ENCODE measurements at regions not wholly inside any gene's neighbourhood (a gene's known extent, or its start where the extent isn't known, plus 50 kb on each side); places are given as distances from the start of the nearest gene placed in this dataset.

DNA sequence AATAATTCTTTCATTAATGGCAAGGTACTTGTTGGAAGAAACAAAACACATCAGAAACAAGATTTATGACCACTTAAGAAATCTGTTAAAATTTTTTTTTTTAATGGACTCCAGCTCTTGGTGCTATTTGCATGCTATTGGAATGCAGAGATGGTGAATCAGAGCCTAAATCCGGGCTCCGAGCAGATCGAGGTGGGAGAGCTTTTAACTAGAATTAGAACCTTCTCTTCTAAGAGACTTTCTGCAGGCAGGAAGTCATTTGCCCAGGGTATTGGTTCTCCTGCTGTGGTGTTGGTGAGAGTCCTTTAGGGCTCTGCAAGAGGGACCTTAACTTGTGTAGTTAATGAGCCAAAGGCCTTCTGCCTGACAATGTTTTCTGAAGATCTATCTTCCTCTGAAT is 419.4 kb downstream of the SNAPC1 start:
- no peak for TF ChIP-seq ZNF274 (IDR thresholded peaks at IDR 0.05; ENCODE audit: low read depth, low read length)
- H3K4me3 ChIP-seq (ENCODE audit: low read length), result no peak overlapping the region

DNA sequence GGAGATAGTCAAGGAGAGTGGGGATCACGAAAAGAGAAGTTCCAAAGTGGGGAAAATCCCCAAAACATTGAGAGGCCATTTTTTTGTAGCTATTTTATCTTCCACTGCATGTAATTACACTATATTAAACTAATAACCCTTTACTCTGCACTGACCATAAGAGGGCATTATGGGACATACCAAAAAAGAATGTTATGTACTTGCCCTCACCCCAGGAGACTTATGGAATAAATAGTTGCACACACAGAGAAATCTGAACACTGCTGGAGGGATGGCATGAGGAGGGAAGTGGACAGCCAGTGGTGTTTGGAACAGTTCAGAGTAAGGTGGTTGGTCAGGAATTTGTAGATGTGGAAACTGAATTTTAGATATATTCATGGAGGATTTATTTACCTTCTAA is 422.9 kb downstream of the SNAPC1 start:
- no peak for TF ChIP-seq ZNF274 (IDR thresholded peaks at IDR 0.05; ENCODE audit: low read depth, low read length)
- H3K4me3 ChIP-seq (ENCODE audit: low read length), result no peak overlapping the region

DNA sequence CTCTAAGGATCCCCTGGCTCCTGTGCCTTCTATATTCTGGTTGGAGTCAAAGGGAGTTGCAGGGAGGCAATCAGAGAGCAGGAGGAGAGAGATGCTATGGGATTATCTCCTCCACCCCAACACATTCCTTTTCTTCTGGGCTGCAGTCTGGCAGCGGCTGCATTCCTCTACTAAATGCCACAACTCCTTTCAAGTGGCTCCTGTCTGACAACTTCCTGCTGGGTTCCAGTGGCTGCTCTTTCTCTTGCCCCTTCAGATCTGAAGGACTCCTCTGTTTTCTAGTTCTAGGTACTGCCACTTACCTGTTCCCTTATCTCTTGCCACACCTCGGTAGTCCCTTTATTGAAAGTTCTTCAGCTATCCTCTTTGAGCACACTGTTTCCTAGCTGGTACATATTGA is 425.0 kb downstream of the SNAPC1 start:
- no peak overlapping the region for H3K4me3 ChIP-seq (ENCODE audit: low read length)
- TF ChIP-seq ZNF274 (IDR thresholded peaks at IDR 0.05; ENCODE audit: low read depth, low read length), result no peak

DNA sequence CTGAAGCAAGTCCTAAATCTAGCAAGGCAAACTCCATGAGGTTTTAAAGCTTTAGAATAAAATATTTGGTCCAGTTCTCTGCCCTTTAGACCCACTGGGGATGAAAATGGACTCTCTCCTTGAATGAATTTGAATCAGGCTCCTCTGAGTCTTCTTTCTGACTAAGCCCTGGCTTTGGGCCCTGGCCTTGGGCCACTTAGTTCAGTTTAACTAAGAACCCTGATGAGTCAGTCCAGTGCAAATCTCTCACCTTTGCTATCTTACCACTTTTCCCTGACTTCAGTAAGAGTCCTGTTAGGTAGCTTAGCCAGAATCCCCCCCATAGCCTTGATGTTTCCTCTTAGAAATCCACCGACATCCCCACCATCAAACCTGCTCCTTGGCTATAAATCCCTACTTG is 427.5 kb downstream of the SNAPC1 start:
- no peak overlapping the region for H3K4me3 ChIP-seq (ENCODE audit: low read length)
- TF ChIP-seq ZNF274 (IDR thresholded peaks at IDR 0.05; ENCODE audit: low read depth, low read length), result no peak

DNA sequence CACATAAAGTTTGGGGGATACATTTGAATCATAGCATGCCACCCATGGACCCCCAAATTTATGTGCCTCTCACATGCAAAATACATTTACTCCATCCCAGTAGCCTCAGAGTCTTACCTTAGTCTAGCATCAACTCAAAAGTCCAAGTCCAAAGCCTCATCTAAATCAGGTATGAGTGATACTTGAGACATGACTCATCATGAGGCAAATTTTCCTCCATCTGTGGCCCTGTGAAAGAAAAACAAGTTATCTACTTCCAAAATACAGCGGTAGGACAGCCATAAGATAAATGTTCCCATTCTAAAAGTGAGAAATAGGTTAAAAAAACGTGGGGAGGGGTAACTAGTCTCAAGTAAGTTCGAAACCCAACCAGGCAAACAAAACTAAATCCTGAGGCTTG is 444.2 kb downstream of the SNAPC1 start:
- TF ChIP-seq ZNF274 (IDR thresholded peaks at IDR 0.05; ENCODE audit: low read depth, low read length), result no peak

DNA sequence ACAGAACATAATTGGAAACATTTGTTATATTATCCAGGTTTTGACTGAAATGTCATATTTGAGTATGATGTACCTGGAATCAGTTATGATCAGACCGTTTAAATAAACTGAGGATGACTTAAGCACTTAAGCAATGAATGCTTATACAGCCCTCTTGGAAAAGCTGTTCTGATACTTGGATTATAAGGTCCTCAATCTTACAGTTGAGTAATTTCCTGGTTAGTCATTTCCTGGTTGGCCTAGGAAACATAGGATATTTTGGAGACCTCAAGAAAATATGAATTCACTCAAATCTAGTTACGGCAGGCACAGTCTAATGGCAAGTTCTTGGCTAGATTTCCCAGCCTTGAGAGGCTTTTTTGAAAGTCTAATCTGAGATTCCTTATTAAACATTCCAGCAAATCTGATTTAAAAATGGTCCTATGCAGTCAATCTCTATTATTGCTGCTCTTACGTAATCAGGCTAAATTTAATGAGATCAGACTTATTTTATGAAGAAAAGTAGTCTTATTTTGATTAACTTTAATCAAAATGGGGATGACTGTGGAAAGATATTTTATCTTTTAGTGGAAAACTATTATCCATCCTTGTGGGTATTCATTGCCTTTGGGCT is 447.2 kb downstream of the SNAPC1 start:
- H3K4me3 ChIP-seq (ENCODE audit: low read length), result no peak overlapping the region
- no peak for TF ChIP-seq ZNF274 (IDR thresholded peaks at IDR 0.05; ENCODE audit: low read depth, low read length)

More for the DNA sequence above, 444.2 kb downstream of the SNAPC1 start:
- H3K4me3 ChIP-seq (ENCODE audit: low read length), result no peak overlapping the region

DNA sequence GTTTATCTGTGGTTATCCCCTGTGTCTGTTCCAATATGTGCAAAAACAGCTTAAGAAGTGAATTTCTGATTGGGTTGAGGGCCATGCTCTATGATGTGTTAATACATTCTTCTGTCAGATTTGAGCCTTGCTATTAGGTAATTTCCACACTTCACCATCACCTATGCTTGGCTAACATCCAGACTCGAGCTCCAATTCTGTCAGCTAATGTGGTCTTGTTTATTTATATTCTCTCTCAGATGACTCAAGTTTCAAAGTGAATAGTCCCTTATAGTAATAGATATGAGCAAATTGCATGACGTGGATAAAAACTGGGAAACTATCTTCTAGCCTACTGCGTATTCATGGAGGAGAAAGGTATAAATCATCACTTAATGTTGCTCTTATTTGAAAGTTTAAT is 451.3 kb downstream of the SNAPC1 start:
- no peak overlapping the region for H3K4me3 ChIP-seq (ENCODE audit: low read length)

DNA sequence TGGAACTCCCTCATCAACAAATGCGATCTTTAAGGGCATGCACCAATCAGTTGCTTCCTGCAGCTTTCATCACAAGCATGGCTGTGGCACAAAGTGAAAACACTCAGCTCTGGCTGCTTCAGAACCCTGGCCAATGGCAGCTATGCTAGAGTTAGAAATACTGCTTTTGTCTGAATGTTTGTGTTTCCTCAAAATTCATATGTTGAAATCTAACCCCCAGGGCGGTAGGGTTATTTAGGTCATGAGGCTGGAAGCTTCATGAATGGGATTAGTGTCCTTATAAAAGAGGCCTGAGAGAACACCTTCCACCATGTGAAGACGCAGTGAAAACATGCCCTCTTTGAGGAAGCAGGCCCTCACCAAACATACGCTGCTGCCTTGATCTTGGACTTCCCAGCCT is 453.9 kb downstream of the SNAPC1 start:
- no peak overlapping the region for H3K4me3 ChIP-seq (ENCODE audit: low read length)
- no peak for TF ChIP-seq ZNF274 (IDR thresholded peaks at IDR 0.05; ENCODE audit: low read depth, low read length)

More for the DNA sequence above, 451.3 kb downstream of the SNAPC1 start:
- no peak for TF ChIP-seq ZNF274 (IDR thresholded peaks at IDR 0.05; ENCODE audit: low read depth, low read length)

DNA sequence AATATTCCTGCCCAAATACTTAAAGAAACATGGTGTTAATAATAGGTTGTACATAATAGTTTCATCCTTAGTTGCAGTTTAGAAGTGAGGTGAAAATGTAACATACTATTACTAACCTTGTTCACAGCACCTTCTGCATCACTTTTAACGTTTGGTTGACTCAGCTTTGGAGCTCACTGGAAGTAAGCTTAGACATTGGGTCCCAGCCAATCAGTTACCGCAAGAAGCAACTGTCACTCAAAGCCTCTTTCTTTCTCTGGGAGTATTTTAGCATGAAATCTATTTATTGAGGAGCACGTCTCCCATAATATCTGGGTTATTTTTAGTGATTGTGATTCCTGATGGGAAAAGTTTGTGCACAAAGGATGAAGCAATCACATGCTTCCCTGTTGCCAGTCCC is 472.6 kb downstream of the SNAPC1 start:
- H3K4me3 ChIP-seq (ENCODE audit: low read length), result no peak overlapping the region
- no peak for TF ChIP-seq ZNF274 (IDR thresholded peaks at IDR 0.05; ENCODE audit: low read depth, low read length)

DNA sequence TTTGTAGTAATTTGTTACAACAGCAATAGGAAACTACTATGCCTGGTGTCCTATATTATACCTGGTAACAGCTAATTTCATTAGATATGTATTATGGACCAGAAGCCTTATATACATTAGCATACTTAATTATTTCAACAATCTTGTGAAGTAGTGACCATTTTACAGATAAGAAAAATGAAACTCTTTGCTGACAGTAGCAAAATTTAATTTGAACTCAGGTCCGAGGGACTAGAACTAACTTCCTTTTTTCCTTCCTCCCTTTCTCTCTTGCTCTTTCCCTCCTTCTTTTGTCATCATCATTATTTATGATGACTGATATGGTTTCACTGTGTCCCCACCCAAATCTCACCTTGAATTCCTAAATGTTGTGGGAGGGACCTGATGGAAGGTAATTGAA is 482.0 kb downstream of the SNAPC1 start:
- no peak overlapping the region for H3K4me3 ChIP-seq (ENCODE audit: low read length)
- TF ChIP-seq ZNF274 (IDR thresholded peaks at IDR 0.05; ENCODE audit: low read depth, low read length), result no peak

DNA sequence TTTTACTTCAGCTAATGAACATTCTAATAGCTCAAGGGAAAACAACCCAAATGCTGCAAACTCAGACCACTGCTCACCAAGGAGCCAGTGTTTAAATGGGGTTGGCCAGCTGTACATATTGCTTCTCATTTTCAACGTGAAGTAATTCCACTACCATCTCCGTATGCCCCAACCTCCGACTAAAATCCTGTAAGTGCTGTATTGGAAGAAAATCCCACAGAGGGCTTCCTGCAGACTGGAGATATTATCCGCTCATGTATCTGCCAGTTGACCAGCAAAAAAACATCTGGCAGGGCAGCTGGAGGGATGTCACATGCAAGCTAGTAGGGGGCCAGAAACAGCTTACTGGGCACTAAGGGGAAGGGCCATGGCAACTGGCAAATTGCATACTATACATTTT is 485.0 kb downstream of the SNAPC1 start:
- TF ChIP-seq ZNF274 (IDR thresholded peaks at IDR 0.05; ENCODE audit: low read depth, low read length), result no peak
- no peak overlapping the region for H3K4me3 ChIP-seq (ENCODE audit: low read length)

DNA sequence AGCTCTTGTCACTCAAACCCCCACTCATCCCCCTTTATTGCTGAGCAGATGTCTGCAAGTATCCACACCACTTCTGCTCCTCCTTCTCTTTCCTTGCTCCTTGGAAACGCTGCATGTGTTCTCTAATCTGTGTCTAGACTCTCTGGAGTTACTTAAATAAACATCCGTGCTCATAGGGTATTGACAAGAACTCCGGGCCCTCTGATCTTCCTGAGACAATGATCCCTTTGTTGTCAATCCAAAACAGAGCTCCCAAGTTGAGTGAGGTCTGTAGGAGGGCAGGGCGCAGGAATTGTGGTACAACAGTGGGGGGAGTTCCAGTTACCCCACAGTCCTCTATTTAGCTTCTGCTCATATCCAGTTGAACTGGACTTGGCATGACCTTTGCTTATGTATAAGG is 489.0 kb downstream of the SNAPC1 start:
- TF ChIP-seq ZNF274 (IDR thresholded peaks at IDR 0.05; ENCODE audit: low read depth, low read length), result no peak
- H3K4me3 ChIP-seq (ENCODE audit: low read length), result no peak overlapping the region

DNA sequence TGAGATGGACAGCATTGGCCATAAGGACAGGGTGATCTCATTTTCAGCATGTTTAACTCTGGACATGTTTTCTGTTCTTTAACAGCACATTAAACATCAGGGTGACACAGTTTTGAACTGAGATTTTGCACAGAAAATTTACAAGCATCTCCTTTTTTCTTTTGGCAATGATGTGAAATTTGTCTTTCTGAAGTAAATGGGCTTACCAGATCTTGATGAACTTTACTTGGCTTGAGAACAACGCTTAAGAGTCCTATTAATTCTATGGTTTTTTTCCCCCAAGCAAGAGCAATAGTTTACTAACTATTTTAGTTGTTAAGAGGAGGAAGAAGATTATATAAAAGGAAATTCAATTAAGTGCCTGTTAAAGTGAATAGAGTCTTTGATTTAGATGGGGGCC is 491.0 kb downstream of the SNAPC1 start:
- no peak for TF ChIP-seq ZNF274 (IDR thresholded peaks at IDR 0.05; ENCODE audit: low read depth, low read length)
- no peak overlapping the region for H3K4me3 ChIP-seq (ENCODE audit: low read length)

DNA sequence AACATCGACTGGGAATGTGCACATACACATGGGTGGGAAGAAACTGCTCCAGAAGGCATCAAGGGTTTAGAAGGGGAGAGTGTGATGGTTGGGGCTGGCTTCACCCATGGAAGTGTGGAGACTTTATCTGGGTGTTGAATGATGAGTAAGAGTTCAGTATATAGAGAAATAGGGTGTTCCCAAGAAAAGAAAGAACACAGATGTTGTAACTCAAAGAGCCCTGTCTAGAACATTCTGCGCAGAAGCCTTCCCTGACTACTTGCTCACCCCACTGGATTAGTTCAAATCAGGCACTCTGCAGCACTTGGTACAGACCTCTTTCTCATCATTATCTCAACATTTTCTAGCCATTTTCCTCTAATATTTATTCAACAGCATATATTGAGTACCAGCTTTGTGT is 491.7 kb downstream of the SNAPC1 start:
- no peak for TF ChIP-seq ZNF274 (IDR thresholded peaks at IDR 0.05; ENCODE audit: low read depth, low read length)
- no peak overlapping the region for H3K4me3 ChIP-seq (ENCODE audit: low read length)

DNA sequence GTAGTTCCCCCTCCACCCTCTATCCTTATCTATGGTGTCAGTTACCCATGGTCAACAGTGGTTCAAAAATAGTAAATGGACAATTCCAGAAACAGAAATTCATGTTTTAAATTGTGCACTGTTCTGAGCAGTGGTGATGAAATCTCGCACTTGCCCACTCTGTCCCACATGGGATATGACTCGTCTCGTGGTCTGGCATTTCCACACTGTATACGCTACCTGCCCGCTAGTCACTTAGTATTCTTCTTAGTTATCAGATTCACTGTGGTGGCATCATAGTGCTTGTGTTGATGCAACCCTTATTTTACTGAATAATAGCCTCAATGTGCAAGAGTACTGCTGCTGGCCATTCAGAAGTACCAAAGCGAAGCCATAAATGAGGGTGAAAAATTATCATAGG is 507.0 kb downstream of the SNAPC1 start:
- no peak for TF ChIP-seq ZNF274 (IDR thresholded peaks at IDR 0.05; ENCODE audit: low read depth, low read length)
- no peak overlapping the region for H3K4me3 ChIP-seq (ENCODE audit: low read length)

DNA sequence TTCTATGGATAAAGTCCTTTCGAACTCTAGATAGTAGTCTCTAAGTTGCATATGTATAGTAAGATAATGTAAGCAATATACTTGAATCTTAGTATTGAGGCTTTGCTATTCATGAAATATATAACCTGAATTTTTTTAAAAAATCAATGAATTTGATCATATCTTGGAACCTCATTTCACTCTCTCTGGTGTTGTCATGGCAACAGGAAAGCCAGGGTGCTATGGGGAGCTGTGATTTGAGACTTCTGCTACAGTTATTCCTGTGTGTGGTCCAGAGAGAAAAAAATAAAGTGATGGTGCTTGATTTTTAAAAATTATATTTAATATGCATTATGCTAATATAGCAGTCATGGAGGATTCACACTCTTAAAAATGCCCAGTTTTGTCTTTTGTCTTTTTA is 508.0 kb downstream of the SNAPC1 start:
- no peak for TF ChIP-seq ZNF274 (IDR thresholded peaks at IDR 0.05; ENCODE audit: low read depth, low read length)

More for the DNA sequence above, 508.0 kb downstream of the SNAPC1 start:
- no peak overlapping the region for H3K4me3 ChIP-seq (ENCODE audit: low read length)

All from GM08714 (cell line).